COLO668 (cell line): ENCODE measurements at regions not wholly inside any gene's neighbourhood (a gene's known extent, or its start where the extent isn't known, plus 50 kb on each side); places are given as distances from the start of the nearest gene placed in this dataset.
"Not testable (repeated sequence)": the region's sequence is repeated elsewhere in the genome, so short reads cannot be mapped to it uniquely, and the experiment has no call there.

Source experiments
- DNase-seq: peaks from one replicate; lab custom pipeline; 2025; ENCODE audit not compliant: unreplicated experiment; lab: John Stamatoyannopoulos, UW

DNA sequence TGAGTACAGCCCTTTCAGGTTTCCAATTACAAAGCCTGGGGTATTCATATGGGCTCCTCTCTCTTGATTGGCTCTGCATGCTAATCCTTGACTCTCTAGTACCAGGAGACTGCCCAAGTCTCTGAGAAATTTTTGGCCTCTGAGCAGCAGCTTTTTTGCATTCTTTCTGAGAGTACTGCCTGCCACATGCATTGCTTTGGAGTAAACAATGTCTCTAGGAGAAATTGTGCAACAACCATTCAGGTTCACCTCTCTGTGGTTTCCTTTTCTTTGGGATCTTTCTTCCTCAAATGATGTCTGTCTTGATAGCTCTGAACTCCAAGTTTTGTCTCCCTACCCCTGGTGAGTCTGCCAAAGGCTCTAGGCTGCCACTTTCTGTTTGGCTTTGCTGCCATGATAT is 115.8 kb upstream of the SETBP1 start:
- no peak for DNase-seq

DNA sequence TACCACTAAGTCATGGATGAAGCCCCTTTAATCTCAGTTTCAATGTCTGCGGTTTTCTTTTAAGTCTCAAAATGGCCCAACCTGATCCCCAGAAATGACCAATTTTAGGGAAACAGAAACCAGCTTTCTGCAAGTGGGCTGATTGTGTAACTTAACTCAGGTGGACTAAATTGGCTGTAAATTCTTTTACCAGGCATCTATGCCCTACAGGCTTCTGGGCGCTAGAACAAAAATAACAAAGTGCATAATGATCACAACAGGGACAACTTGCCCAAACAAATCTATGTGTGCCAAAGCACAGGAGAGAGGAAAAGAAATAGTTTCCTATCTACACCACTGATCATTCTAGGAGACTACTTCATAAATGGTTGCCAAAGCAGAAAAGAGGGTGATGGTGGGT is 112.3 kb upstream of the SETBP1 start:
- no peak for DNase-seq

DNA sequence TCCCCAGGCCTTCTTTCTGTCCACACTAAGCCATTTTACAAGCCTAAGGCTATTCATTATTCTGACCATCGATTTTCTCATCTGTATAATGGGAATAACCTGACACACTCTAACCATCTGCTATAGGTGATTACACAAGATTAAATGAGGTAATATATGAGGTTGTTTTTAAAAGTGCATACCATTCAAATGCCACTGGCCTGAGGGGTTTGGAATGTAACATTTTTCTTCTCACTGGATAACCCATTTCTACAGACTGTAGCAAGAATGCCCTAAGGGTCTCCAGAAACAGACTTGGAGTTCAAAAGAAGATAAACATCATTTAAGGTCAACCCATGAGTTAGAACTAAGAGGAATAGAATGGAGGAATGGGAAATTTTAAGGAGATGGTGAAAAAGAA is 111.7 kb upstream of the SETBP1 start:
- no peak for DNase-seq

DNA sequence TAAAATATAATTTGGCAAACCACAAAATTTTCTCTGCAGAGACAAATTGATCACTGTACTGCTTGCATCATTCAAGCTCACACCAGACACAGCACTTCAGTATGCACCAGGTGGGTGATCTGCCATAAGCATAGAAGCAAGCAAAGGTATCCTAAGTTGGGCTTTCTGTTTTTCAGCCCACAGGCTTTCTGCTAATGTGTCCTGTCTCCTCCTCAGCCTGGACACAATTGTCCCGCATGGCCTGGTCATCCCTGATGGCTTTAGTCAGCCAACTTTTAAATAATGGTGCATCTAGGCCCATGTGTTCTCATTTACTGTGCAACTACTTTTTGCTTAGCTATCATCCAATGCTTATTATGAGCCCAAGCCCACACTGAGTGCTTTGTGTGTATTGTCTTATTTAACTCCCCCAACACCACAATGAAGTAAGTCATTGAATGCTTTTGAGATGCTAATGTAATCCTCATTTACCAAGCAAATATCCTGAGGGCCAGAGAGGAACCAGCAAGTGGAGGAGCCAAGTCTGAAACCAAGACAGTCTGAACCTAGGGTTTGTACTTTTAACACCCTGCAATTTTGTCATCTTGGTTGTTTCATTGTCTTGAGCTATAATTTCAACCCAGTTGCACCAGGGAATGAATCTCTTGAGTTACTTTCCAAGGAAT is 111.2 kb upstream of the SETBP1 start:
- DNase-seq = no peak

DNA sequence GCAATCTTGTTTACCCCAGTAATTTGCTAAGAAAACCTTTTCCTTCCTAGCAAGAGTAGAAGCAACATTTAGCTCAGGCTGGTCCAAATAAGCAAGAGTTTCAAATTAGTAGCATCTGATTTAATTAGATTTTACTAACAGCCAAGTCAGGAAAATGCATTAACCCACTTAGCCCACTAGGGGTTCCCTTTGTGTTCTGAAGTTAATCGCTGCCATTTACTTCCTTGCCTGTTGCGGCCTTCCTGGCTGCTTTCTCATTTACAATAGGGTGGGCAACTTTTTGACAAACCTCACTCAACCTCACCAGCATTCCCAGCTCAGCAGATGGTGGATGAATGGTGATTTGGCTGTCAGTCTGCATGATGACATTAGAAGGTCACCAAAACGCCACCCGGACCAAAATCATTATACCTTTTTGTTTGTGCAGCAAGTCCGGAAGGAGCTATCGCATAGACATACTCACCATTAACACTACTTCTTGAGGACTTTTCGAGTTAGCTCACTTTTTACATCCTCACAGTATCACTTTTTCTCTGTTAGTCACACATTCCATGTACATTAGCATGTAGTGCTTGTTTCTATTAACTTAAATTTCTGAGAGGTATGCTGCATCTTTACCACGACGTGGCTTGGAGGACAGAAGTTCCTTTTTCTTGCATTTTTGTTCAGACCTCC is 101.5 kb upstream of the SETBP1 start:
- DNase-seq = no peak

DNA sequence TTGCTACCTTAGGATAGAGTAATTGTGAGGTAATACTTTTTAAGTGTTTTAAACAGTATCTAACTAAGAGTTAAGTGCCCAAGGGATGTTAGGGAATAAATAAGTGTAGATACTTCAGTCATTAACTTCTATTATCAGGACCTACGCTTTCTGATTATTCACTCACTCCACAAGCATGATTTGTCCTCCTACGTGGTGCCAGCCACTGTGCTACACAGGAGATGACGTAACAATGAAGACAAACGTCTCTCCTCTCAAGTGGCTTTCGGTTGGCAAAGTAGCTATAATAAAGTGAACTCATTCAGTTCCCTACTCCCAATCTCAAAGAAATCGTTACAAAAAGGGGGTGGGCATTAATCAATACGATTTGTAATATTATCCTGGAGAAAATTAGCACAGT is 100.9 kb upstream of the SETBP1 start:
- DNase-seq = no peak

DNA sequence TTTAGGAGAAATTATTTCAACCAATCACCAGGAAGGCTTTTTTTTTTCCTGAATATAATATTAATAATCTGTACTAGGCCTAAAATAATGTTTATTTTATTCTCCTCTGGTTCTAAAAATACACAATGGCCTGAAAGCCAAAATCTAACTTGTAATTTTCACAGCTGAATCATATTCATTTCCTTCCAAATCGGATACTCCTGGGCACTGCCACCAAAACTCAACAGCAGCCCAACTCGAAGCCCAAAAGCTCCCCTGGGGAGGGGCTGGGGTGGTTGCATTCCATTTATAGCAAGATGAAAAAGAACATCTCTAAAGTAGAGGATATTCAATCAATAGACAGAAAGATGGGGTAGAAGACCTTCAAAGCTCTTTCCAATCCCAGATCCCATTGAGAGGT is 100.5 kb upstream of the SETBP1 start:
- no peak for DNase-seq

DNA sequence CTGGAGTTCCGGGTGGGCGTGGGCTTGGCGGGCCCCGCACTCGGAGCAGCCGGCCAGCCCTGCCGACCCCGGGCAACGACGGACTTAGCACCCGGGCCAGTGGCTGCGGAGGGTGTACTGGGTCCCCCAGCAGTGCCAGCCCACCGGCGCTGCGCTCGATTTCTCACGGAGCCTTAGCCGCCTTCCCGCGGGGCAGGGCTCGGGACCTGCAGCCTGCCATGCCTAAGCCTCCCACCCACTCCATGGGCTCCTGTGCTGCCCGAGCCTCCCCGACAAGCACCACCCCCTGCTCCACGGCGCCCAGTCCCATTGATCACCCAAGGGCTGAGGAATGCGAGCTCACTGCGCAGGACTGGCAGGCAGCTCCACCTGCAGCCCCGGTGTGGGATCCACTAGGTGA is 99.9 kb upstream of the SETBP1 start:
- DNase-seq = not testable (repeated sequence)

DNA sequence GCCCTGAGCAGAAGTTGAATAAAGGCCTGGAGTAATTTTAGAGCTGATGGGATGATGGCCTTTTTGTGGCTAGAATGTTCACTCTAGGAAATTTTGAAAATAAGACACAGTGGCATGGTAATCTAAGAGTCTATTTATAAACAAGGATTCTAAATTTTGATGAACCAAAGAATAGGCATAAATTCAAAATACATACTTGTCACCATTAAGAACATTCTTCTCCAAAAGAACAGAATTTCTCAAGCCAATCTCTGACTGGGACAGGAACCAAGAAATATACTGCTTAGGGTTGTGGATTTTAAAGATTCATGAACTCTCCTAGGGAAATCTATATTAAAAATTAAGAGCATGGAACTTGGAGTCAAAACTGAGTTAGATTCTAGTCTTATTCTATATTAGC is 98.2 kb upstream of the SETBP1 start:
- DNase-seq = no peak

DNA sequence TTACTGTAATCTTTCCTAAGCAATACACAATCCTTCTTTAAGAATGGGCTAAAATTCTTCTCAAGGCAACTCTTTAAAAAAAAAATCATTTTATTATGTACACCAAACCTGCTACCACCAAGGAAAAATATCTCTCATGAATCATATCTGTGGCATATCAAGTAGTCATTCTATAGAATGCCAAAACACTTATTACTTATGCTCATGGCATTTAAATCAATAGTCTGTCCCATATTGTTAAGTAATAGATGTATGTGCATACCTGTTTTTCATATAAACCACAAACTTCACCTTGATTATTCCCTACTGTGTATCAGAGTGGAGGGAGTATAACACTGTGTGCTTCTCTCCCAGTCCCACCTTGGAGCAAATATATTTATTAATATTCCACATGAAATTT is 95.8 kb upstream of the SETBP1 start:
- DNase-seq = no peak

DNA sequence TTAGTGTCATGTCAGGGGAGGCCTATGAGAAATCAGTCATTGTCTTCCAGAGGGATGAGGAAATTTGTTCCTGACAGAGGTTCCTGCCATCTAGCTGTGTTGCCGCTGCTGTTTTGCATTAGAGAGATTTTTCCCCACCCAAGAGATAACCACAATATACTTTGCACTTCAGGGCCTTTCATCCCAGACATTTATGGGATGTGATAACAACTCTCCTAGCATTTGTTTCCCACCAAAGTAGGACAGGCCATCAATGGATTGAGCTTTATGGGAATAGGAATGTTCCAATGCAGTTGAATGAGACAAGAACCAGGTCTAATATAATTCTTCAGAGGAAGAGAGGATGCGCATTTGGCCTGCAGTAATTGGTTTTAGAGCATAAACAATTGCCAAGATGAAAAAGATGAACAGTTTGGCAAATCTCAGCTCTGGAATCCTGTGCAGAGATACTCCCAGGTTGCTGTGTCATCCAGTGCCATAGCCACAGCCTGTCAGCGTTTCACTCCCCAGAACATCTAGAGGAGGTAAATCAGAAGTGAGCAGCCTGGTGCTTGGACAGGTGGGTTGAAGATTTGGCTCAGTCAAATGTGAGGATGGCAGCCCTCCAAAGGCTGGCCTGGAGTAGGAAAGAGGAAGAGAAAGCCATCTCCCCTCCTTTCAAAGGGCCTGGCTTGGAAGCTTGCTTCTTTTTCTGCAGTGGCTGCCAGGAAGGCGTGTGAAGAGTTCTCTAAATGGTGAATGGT is 93.7 kb upstream of the SETBP1 start:
- no peak for DNase-seq

DNA sequence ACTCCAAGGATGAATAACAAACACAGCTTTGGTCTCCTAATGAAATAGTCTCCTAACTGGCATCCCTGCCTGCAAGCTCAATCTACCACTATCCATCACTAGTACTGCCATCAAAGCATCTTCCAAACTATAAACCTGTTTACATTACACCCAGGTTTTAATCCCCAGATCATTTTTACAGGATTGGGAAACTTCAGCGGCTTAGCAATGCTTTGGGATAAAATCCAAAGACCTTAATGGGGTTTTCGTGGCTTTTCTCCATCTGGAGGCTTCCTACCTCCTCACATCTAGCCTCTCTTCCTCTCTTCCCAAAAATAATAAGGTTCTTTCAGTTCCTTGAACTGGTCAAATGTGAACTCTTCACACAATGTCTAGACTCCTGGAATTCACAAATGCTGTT is 92.2 kb upstream of the SETBP1 start:
- no peak for DNase-seq

DNA sequence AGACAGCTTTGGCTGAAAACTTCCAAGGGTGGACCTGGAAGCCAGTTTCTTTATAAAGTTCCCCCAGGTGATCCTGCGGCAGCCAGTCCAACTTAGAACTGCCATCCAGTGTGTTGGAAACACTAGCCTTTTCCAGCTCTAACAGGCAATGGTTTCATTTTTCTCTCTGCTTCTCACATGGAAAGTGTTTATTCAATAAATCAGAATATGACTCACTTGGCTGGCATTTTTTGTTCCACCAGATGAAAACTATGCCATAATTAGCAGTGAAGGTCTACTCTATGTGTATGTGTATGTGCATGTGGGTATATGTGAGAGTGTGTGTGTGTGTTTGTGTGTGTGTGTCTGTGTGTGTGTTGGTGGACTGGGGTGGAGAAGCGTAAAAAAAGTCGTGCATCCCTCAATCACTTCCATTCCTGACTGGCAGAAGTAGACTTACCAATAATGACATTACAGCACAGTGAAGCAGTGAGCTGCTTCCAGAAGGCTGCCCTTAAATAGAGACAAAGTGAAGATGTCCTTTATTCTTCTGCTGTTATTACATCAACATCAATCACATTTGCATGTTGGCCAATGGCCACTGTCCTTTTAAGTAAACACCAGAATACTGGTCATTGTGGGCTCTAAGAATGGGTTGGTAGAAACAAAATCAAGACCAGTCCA is 90.9 kb upstream of the SETBP1 start:
- DNase-seq = no peak

DNA sequence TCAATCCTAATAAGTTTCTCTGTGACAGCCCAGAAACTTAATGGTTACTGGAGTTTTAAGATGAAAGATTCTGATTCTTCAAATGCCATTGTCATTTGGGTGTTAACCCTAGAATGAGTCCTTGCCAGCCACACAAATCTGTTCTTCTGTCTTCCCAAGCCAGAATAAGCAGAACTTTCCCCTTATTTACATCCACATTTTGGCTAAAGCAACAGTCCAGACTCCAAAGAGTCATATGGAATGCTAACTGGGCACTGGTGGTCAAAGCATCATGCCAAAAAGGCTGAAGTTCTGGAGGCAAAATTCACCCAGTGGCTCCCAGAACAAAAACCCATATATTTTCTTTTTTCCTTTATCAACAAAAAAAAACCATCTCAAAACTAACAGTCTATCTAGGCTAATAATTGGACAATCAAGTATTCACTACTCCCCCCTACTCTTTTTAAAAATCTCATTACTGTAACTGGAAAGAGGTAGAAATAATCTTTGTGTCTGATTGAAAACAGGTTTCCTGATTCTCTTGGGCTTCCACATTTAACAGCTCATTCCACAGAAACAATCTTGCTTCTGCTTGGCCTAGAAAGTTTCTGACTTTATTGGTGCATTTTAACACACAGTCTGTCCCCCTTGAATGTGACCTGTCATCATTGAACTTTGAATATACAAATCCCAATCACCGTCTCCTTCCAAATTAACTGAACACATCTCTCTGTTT is 89.6 kb upstream of the SETBP1 start:
- DNase-seq = no peak

DNA sequence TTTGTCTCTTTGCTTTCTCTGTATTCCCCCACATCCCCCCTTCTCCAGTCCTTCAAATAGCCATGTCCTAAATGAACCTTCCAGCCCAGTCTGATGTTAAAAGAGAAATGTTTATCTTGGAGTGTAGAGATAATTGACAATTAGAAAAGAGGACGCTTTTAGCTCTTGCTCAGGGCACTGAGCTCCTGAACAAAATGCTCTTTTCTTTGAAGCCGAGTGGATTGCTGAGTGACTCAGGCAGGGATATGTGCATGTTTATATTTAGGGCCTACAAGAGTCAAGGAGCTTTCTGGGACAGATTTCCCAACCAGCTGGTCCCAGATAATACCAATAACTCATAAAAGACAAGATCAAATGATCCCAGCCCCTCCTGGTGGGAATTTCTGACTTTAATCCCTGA is 88.0 kb upstream of the SETBP1 start:
- no peak for DNase-seq

DNA sequence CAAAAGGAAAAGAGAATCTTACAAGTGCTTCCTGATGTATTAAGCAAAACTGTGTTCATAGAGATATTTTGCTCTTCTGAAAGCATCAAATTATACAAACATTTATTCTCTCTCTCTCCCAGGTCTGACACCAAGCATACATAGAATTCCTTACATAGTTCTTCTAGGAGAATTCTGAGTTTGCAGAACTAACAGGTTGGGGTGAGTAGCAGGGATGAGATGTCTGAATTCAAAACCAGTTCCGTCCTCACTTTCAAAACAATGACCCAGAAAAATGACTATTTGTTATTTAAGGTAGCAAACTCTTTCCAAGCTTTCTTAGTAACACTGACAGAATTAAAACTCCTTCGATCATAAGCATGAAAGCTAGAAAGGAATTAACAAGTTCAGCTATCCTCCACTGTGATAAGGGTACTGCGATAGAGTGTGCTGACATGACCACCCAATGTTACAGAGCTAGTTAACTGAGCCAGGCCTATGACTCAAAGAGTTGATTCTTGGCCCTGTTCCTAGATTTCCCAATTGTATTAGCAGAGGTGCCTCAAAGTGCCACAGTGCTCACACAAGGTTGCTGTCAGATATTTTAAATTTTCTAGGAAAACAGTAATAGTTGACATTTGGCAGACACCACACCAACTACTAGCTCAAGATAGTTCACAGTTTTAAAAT is 85.8 kb upstream of the SETBP1 start:
- no peak for DNase-seq

DNA sequence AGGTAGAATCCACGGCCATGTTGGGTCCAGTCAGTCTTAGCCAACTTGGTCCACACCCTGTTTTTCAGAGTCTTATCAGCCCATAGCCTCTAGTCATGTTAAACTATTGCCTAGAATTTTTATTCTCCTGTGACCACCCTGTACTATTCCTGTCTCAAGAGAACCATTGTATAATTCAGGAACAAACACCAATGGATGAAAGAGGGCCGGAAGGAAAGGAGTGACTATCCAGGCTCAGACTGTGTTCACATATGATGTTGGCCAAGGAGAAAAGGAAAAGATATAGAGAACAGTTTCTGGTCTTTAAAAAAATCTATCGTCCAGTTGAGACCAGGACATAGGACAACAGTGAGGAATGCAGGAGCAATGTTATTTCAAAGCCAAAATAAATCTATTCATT is 82.9 kb upstream of the SETBP1 start:
- no peak for DNase-seq

DNA sequence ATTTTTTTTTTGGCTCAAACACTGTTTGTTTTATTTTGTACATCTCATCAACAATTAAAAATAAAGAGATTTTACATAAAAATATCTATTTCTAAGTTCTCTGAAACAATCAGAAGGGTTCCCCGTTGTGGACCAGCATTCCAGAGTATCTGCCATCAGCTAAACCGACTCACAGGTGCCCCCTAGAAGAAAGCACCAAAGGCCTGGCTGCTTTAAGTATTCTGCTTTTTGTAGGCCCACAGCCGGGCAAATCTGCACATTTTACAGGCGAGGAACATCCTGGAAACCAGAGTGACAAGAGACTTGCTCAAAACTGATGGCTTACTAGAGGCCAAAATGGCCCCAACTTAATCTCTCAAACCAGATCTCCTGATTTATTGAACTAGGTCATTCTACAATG is 82.2 kb upstream of the SETBP1 start:
- DNase-seq = no peak

DNA sequence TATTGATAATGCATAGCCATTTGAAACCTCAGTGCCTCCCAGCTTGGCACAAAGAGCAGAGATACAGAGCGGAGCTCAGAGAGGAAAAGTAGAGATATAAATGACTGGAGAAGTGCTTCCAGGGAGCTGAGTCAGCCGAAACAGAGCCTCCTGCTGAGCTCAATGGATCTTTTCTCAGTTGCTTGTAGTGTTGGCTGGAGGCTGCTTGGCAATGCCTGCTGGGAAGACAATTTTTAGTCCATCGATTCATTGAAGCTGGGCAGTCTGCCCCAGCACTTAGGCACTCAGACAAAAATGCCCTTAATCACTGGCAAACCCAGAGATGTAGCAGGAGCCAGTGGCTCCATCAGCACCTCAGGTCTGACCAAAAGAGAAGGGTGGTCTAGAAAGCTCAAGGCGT is 81.3 kb upstream of the SETBP1 start:
- no peak for DNase-seq

DNA sequence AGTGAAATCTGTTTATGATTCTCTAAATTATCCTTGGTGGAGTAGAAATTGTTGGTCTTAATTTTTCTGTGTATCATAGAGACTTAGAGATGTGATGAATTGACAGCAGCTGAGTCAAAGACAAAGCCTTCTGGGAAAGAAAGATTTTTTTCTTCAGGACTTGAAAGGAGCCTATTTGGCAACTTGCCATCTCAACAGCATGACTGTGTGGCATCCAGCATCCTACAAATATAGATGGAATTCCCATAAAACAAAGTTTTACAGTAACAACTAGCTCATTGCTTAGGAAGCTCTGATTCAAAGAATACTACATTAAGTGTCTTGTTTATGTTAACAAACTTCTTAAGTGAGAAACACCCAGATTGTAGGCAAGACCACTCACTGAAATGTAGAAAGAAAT is 79.2 kb upstream of the SETBP1 start:
- DNase-seq = no peak

DNA sequence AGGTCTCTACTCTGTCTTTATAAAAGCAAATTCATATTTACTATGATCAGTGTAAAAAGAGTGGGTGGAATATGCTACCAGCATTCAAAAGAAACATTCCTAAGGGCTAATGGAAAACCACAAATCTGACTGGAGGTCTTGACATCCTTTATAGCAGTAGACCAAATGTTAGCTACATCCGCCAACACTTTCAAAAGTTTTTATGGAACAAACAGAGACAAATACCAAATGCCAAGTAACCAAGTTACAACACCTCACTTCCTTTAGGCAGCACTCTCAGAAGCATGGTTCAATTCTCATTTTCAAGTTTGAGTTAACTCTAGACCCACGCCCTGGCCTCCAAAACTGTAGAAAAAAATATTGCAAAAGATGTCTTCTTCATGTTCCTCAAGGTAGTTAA is 78.3 kb upstream of the SETBP1 start:
- no peak for DNase-seq
